ENCODE measurements at regions not wholly inside any gene's neighbourhood (a gene's known extent, or its start where the extent isn't known, plus 50 kb on each side); places are given as distances from the start of the nearest gene placed in this dataset.

DNA sequence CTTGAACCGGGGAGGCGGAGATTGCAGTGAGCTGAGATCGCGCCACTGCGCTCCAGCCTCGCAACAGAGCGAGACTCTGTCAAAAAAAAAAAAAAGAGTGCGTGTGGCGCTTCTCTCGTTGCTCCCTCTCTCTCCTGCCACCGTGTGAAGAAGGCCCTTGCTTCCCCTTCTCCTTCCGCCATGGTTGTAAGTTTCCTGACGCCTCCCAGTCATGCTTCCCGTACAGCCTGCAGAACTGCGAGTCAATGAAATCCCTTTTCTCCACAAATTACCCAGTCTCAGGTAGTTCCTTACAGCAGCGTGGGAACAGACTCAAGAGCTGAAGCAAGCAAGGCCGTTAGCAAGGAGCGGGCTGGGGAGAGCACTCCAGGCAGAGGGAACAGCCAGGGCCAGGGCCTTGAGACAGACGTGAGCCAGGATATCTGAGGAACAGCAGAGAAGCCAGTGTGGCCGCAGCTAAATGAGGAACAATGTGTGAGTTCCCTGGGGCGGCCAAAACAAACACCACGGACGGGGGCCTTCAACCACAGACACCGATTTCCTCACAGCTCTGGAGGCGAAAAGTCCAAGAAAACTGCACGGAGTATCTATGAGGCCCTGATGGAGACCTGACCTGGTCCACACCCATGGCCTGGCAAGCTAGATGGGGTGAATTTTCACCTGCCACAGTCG is 54.2 kb upstream of the ETS2 start:
- TF ChIP-seq, protein P1, sequence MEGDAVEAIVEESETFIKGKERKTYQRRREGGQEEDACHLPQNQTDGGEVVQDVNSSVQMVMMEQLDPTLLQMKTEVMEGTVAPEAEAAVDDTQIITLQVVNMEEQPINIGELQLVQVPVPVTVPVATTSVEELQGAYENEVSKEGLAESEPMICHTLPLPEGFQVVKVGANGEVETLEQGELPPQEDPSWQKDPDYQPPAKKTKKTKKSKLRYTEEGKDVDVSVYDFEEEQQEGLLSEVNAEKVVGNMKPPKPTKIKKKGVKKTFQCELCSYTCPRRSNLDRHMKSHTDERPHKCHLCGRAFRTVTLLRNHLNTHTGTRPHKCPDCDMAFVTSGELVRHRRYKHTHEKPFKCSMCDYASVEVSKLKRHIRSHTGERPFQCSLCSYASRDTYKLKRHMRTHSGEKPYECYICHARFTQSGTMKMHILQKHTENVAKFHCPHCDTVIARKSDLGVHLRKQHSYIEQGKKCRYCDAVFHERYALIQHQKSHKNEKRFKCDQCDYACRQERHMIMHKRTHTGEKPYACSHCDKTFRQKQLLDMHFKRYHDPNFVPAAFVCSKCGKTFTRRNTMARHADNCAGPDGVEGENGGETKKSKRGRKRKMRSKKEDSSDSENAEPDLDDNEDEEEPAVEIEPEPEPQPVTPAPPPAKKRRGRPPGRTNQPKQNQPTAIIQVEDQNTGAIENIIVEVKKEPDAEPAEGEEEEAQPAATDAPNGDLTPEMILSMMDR (IDR thresholded peaks at IDR 0.05; ENCODE audit: low read depth, low read length, missing control alignments) = no peak
- no peak for DNase-seq (ENCODE audit: low read depth)
- H3K4me3 ChIP-seq (ENCODE audit: low read depth, low read length) = no peak overlapping the region

DNA sequence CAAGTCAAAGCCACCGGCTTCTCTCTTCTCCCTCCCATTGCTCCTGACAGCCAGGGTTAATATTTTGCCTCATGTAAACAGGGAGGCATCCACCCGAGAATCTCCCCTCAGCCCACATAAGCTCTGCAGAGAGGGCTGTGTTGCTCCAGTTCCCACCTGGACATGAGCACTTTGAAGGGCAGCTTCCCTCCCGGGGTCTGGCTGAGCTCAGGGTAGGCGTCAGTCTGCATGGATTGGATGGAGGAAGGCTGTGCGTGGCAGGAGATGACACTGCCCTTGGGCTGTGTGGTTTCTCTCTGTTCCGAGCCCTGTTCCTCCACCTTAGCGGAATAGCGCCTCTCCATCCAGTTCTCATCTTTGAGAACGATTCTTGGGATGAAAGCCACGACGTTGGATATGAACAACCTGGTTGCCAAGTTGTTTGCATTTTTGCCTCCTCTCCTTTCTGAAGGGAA is 53.7 kb upstream of the ETS2 start:
- H3K4me3 ChIP-seq (ENCODE audit: low read depth, low read length) = no peak overlapping the region
- TF ChIP-seq, protein P1 (IDR thresholded peaks at IDR 0.05; ENCODE audit: low read depth, low read length, missing control alignments) = no peak
- DNase-seq (ENCODE audit: low read depth) = no peak

DNA sequence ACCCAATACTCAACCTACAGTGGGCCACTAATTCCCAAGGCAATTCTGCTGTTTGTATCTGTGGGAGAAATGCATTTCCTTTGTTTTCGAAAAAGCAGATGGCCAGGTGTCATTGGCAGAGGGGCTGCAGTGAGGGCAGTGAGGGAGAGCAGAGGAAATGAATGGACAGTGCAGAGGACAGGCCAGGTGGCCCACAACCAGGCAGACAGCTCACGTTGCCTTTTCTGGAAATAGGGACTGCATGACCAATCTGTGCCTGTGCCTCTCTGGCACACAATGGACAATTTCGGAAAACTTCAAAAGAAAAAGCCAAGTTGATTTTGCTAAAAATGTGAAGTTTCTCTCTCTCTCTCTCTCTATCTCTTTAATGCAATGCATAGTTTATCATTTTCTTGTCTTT is 52.6 kb upstream of the ETS2 start:
- TF ChIP-seq, protein P1 (IDR thresholded peaks at IDR 0.05; ENCODE audit: low read depth, low read length, missing control alignments) = no peak
- no peak overlapping the region for H3K4me3 ChIP-seq (ENCODE audit: low read depth, low read length)
- no peak for DNase-seq (ENCODE audit: low read depth)

DNA sequence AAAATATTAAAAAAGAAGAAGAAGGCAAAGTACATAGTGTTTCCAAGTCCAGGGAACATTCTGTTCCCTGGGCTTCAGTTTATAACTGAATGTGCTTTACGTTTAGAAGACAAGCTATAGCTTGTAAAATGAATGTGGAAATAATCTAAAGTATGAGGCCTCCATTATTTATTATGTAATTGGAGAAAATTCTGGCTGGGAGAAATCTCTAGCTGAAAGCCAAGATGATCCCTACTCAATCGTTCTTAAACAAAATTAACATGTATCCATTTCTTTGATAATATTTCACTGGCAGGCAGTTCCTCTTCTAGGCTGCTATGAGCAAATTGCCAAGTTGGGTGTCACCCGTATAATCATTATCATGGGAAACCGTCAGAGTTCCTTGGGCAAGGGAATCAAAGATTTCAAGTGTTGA is 52.2 kb upstream of the ETS2 start:
- no peak for DNase-seq (ENCODE audit: low read depth)
- TF ChIP-seq, protein P1 (IDR thresholded peaks at IDR 0.05; ENCODE audit: low read depth, low read length, missing control alignments) = no peak
- H3K4me3 ChIP-seq (ENCODE audit: low read depth, low read length) = no peak overlapping the region
